Progenitor cell of endocrine pancreas (in vitro differentiated cells): ENCODE measurements at regions not wholly inside any gene's neighbourhood (a gene's known extent, or its start where the extent isn't known, plus 50 kb on each side); places are given as distances from the start of the nearest gene placed in this dataset.
"Not testable (repeated sequence)": the region's sequence is repeated elsewhere in the genome, so short reads cannot be mapped to it uniquely, and the experiment has no call there.

Source experiments
- DNase-seq: peaks from one replicate; pipeline ENCODE4 v3.0.0; 2021; ENCODE audit warnings: low spot score; ENCODE audit not compliant: unreplicated experiment
- H3K27ac Mint-ChIP-seq: 2 replicates; pipeline ENCODE4 v1.8.0; 2021; ENCODE audit warnings: mild to moderate bottlenecking, moderate library complexity, mixed read lengths
- H3K27me3 Mint-ChIP-seq: 2 replicates; pipeline ENCODE4 v1.8.0; 2021; ENCODE audit warnings: mixed read lengths
- H3K36me3 Mint-ChIP-seq: 2 replicates; pipeline ENCODE4 v1.8.0; 2022; ENCODE audit warnings: mixed read lengths; ENCODE audit not compliant: insufficient read depth
- H3K4me1 Mint-ChIP-seq: 2 replicates; pipeline ENCODE4 v1.8.0; 2021; ENCODE audit warnings: low read depth, mixed read lengths
- H3K4me3 Mint-ChIP-seq: 2 replicates; pipeline ENCODE4 v1.8.0; 2021; ENCODE audit warnings: low read depth, mild to moderate bottlenecking, moderate library complexity, mixed read lengths
- H3K9me3 Mint-ChIP-seq: 2 replicates; pipeline ENCODE4 v1.8.0; 2021; ENCODE audit warnings: low read depth, mixed read lengths
- CTCF ChIP-seq: fragments of 200-600 bp; sonication (generic); IDR thresholded peaks from one replicate; pipeline ENCODE4 v1.5.0; 2021; ENCODE audit warnings: antibody characterized with exemption, mild to moderate bottlenecking; ENCODE audit not compliant: unreplicated experiment

GRCh38 chr2:236642584-236643291 lies 73.1 kb downstream of the ACKR3 start:
- peaks cover 9% of the 10 kb centered on the region for H3K27me3 Mint-ChIP-seq
- H3K36me3 Mint-ChIP-seq: peaks cover 1% of the 10 kb centered on the region
- no peak overlapping the region for H3K27ac Mint-ChIP-seq
- peaks cover 3% of the 10 kb centered on the region for H3K4me1 Mint-ChIP-seq
- H3K4me3 Mint-ChIP-seq: no peak overlapping the region
- DNase-seq: no peak
- peaks cover 8% of the 10 kb centered on the region for H3K9me3 Mint-ChIP-seq
- TF ChIP-seq CTCF: no peak

- Mint-ChIP-seq H3K9me3 (peaks cover 8% of the 10 kb centered on the region), H3K27ac (no peak overlapping the region), H3K36me3 (peaks cover 1% of the 10 kb centered on the region), H3K4me1 (peaks cover 3% of the 10 kb centered on the region), H3K4me3 (no peak overlapping the region), H3K27me3 (peaks cover 4% of the 10 kb centered on the region)
- no peak for DNase-seq
- TF ChIP-seq CTCF: no peak
These were observed 73.9 kb downstream of the ACKR3 start for GRCh38 chr2:236643480-236643879.

- H3K4me3 Mint-ChIP-seq: no peak overlapping the region
- H3K27me3 Mint-ChIP-seq: peaks cover 3% of the 10 kb centered on the region
- H3K36me3 Mint-ChIP-seq: peaks cover 1% of the 10 kb centered on the region
- no peak for TF ChIP-seq CTCF
- H3K9me3 Mint-ChIP-seq: peaks cover 8% of the 10 kb centered on the region
- no peak for DNase-seq
- H3K27ac Mint-ChIP-seq: no peak overlapping the region
- peaks cover 3% of the 10 kb centered on the region for H3K4me1 Mint-ChIP-seq
These were observed 74.4 kb downstream of the ACKR3 start for GRCh38 chr2:236644067-236644466.

GRCh38 chr2:236644502-236644911 lies 74.9 kb downstream of the ACKR3 start:
- Mint-ChIP-seq H3K36me3 (peaks cover 1% of the 10 kb centered on the region), H3K27ac (no peak overlapping the region), H3K4me3 (no peak overlapping the region), H3K4me1 (peaks cover 3% of the 10 kb centered on the region), H3K9me3 (peaks cover 8% of the 10 kb centered on the region), H3K27me3 (peaks cover 3% of the 10 kb centered on the region)
- TF ChIP-seq CTCF: no peak
- DNase-seq: no peak

GRCh38 chr2:236645141-236645540 lies 75.5 kb downstream of the ACKR3 start:
- DNase-seq, H3K4me1 Mint-ChIP-seq, H3K36me3 Mint-ChIP-seq, H3K27me3 Mint-ChIP-seq, H3K27ac Mint-ChIP-seq, H3K4me3 Mint-ChIP-seq: not testable (repeated sequence)
- H3K9me3 Mint-ChIP-seq: peaks cover 13% of the 10 kb centered on the region

- no peak for DNase-seq
These were observed 76.8 kb downstream of the ACKR3 start for GRCh38 chr2:236646441-236646840.

More at GRCh38 chr2:236646441-236646840, 76.8 kb downstream of the ACKR3 start:
- peaks cover 3% of the 10 kb centered on the region for H3K4me1 Mint-ChIP-seq
- H3K27ac Mint-ChIP-seq: no peak overlapping the region
- peaks cover 3% of the 10 kb centered on the region for H3K27me3 Mint-ChIP-seq
- H3K36me3 Mint-ChIP-seq: no peaks in the 10 kb centered on the region
- no peak for TF ChIP-seq CTCF
- H3K4me3 Mint-ChIP-seq: no peak overlapping the region
- peaks cover 14% of the 10 kb centered on the region for H3K9me3 Mint-ChIP-seq
